Glomerular visceral epithelial cell (primary cell): ENCODE measurements at regions not wholly inside any gene's neighbourhood (a gene's known extent, or its start where the extent isn't known, plus 50 kb on each side); places are given as distances from the start of the nearest gene placed in this dataset.

Source experiments
- DNase-seq: peaks from one replicate; pipeline ENCODE4 v3.0.0-alpha.2; 2016; ENCODE audit errors: extremely low spot score

GRCh38 chr6:153231048-153231646 is 100.1 kb upstream of the RGS17 start:
- DNase-seq = peak; percentile 35

GRCh38 chr6:153218184-153218792 is 87.2 kb upstream of the RGS17 start:
- no peak for DNase-seq

GRCh38 chr6:153216789-153217188 is 85.7 kb upstream of the RGS17 start:
- no peak for DNase-seq

- DNase-seq = no peak
Observed at GRCh38 chr6:153215242-153215641, 84.2 kb upstream of the RGS17 start.

- DNase-seq = no peak
Observed at GRCh38 chr6:153214436-153214835, 83.4 kb upstream of the RGS17 start.

- no peak for DNase-seq
Observed at GRCh38 chr6:153210083-153210482, 79.0 kb upstream of the RGS17 start.

- DNase-seq = no peak
Observed at GRCh38 chr6:153208706-153209105, 77.6 kb upstream of the RGS17 start.

- DNase-seq = no peak
Observed at GRCh38 chr6:153207617-153208016, 76.5 kb upstream of the RGS17 start.

- no peak for DNase-seq
Observed at GRCh38 chr6:153207006-153207405, 75.9 kb upstream of the RGS17 start.

- no peak for DNase-seq
Observed at GRCh38 chr6:153192943-153193885, 62.1 kb upstream of the RGS17 start.

- DNase-seq = no peak
Observed at GRCh38 chr6:153183925-153184324, 52.8 kb upstream of the RGS17 start.
